Left lung (tissue), 4 donors: ENCODE measurements at regions not wholly inside any gene's neighbourhood (a gene's known extent, or its start where the extent isn't known, plus 50 kb on each side); places are given as distances from the start of the nearest gene placed in this dataset.
"Not testable (repeated sequence)": the region's sequence is repeated elsewhere in the genome, so short reads cannot be mapped to it uniquely, and the experiment has no call there.

Experiments
- ATAC-seq: fragments of 200-7000 bp; cut with Tn5 transposase; one replicate; pipeline ENCODE4 v1.9.1; 2020; ENCODE audit warnings: moderate library complexity
- DNase-seq, 4 donors: peaks; one replicate each; pipeline ENCODE4 v3.0.0-alpha.2; 2013 to 2020
- H3K27ac ChIP-seq, 2 donors: fragments of 200-600 bp; sonication (generic) in 1 of 2; one replicate each; pipeline versions ENCODE4 v1.5.0 to v1.8.0; 2020 to 2021
- H3K27me3 ChIP-seq, 2 donors: fragments of 200-600 bp; sonication (generic) in 1 of 2; one replicate each; pipeline versions ENCODE4 v1.5.0 to v1.8.0; 2020 to 2021
- H3K36me3 ChIP-seq, 2 donors: fragments of 200-600 bp; sonication (generic) in 1 of 2; one replicate each; pipeline versions ENCODE4 v1.5.0 to v1.8.0; 2020 to 2021
- H3K4me1 ChIP-seq, 2 donors: fragments of 200-600 bp; one replicate each; pipeline ENCODE4 v1.8.0; 2021
- H3K4me3 ChIP-seq, 2 donors: fragments of 200-600 bp; sonication (generic) in 1 of 2; one replicate each; pipeline versions ENCODE4 v1.5.0 to v1.8.0; 2020 to 2021; ENCODE audit warnings: mild to moderate bottlenecking in 1 of 2
- H3K9me3 ChIP-seq, 2 donors: fragments of 200-600 bp; sonication (generic) in 1 of 2; one replicate each; pipeline versions ENCODE4 v1.5.0 to v1.8.0; 2020 to 2021
- intact Hi-C, 2 donors: fragments of 100-400 bp; cut with DNase I; formaldehyde crosslinking; loops; one replicate each; pipeline versions ENCODE4 v1.11.2 to v1.14.2; 2022
- TF ChIP-seq, protein P1 (sequence below), 2 donors: fragments of 200-600 bp; sonication (generic) in 1 of 2; IDR thresholded peaks; one replicate each; pipeline versions ENCODE4 v1.5.0 to v1.8.0; 2021; ENCODE audit warnings: antibody characterized with exemption in 2 of 2
- donor health status: DM: no; HTN: yes; CAD: no.
- donor health status: DM: no; HTN: no; CAD: no.

DNA sequence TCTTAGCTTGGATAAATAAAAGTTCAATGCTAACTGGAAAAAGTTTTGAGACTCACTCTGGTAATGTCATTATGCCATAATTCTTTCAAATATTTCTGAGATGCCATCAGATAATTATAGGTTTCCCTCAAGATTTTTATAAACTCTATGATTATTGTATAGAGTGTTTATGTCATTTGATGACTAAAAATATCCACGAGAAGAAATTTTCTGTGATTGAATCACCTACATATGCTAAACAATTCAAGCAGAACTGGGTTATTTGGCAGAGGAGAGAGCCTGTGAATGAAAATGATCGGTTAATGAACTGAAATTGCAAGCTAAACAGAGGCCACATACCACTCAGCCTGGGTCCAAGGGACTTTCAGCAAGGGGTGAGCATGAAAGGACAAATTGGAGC lies 92.6 kb upstream of the TSC22D1 start:
- Histone ChIP-seq H3K9me3 (no peaks in the 10 kb centered on the region), H3K4me3 (no peak overlapping the region), H3K27me3 (no peaks in the 10 kb centered on the region), H3K36me3 (no peaks in the 10 kb centered on the region), H3K27ac (no peak overlapping the region), H3K4me1 (no peaks in the 10 kb centered on the region)
- no peak for ATAC-seq
- TF ChIP-seq, protein P1, sequence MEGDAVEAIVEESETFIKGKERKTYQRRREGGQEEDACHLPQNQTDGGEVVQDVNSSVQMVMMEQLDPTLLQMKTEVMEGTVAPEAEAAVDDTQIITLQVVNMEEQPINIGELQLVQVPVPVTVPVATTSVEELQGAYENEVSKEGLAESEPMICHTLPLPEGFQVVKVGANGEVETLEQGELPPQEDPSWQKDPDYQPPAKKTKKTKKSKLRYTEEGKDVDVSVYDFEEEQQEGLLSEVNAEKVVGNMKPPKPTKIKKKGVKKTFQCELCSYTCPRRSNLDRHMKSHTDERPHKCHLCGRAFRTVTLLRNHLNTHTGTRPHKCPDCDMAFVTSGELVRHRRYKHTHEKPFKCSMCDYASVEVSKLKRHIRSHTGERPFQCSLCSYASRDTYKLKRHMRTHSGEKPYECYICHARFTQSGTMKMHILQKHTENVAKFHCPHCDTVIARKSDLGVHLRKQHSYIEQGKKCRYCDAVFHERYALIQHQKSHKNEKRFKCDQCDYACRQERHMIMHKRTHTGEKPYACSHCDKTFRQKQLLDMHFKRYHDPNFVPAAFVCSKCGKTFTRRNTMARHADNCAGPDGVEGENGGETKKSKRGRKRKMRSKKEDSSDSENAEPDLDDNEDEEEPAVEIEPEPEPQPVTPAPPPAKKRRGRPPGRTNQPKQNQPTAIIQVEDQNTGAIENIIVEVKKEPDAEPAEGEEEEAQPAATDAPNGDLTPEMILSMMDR (IDR thresholded peaks at IDR 0.05): no peak
- intact Hi-C loops: no loop called here
- DNase-seq: no peak

DNA sequence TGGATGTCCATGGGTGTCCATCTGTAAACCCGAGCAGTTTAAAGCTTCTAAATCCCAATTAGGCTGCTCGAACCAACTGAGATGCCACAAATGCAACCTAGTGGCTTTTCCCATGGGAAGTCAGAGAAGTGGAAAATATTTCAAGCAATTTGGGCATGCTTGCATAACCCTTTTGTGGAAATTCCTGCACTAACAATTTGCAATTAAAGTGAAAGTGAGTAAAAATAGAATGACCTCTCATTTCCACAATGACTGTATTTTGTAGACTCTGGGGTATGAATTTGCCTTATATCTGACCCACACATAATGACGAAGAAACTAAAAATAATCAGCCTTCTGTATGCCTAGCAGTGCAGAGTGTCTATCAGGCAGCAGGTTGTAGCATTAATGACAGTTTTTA lies 91.8 kb upstream of the TSC22D1 start:
- TF ChIP-seq, protein P1 (IDR thresholded peaks at IDR 0.05): no peak
- no peak overlapping the region for H3K4me3 ChIP-seq
- H3K27ac ChIP-seq: no peak overlapping the region
- no peaks in the 10 kb centered on the region for H3K4me1 ChIP-seq
- DNase-seq (no peak), ATAC-seq (no peak)
- H3K27me3 ChIP-seq: no peaks in the 10 kb centered on the region
- intact Hi-C loops: no loop called here
- no peaks in the 10 kb centered on the region for H3K9me3 ChIP-seq
- H3K36me3 ChIP-seq: no peaks in the 10 kb centered on the region

DNA sequence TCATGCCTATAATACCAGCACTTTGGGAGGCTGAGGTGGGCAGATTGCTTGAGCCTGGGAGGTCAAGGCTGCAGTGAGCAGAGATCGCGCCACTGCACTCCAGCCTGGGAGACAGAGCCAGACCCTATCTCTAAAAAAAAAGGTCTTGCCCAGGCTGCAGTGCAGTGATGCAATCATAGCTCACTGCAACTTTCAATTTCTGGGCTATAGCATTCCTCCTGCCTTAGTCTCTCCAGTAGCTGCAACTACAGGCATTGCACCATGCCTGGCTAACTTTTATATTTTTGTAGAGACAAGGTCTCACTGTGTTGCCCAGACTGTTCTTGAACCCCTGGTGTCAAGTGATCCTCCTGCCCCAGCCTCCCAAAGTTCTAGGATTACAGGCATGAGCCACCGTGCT lies 90.4 kb upstream of the TSC22D1 start:
- intact Hi-C loops, ATAC-seq, H3K36me3 ChIP-seq, DNase-seq, H3K27ac ChIP-seq, H3K4me1 ChIP-seq, H3K27me3 ChIP-seq, H3K9me3 ChIP-seq, H3K4me3 ChIP-seq: not testable (repeated sequence)

DNA sequence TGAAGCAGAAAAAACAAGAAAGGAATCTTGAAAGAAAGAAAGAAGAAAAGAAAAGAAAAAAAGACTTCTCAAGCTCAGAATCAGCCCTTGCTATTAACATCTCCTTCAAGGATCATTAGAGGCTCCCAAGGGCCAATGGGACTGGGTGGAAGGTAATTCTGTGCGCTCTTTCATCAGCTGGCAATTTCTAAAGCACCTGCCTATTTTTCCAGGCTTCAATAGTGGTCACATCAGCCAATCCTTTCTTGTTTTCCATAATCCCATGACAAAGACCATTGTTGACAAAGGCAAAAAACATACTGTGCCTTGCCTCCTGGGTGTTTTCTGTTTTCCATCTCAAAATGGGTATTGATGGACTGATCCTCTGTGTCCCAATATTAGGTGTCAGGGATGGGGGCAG lies 88.2 kb upstream of the TSC22D1 start:
- no peak for ATAC-seq
- Histone ChIP-seq H3K4me3 (no peak overlapping the region), H3K9me3 (no peaks in the 10 kb centered on the region), H3K36me3 (no peaks in the 10 kb centered on the region), H3K27ac (no peak overlapping the region), H3K27me3 (no peaks in the 10 kb centered on the region), H3K4me1 (no peaks in the 10 kb centered on the region)
- DNase-seq: no peak
- TF ChIP-seq, protein P1 (IDR thresholded peaks at IDR 0.05): no peak
- intact Hi-C loops: no loop called here

DNA sequence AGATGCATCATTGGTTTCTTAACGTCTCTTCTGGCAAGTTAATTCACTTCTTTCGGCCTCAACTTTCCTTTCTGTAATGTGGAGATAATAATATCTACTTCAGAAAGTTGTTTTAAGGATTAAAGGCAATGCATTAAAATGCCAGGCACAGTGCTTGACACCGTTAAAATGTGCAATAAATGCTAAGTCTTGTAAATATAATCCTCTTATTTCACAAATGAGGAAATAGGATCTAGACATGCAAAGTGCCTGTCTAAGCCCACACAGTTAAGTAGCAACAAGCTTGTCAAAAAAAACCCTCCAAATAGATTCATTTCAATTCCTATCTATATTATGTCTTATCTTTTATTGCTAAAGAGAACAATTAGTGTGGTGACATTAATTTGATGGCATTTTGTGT lies 86.4 kb upstream of the TSC22D1 start:
- Histone ChIP-seq H3K27ac (no peak overlapping the region), H3K4me1 (no peaks in the 10 kb centered on the region), H3K9me3 (no peaks in the 10 kb centered on the region), H3K27me3 (no peaks in the 10 kb centered on the region), H3K36me3 (no peaks in the 10 kb centered on the region), H3K4me3 (no peak overlapping the region)
- ATAC-seq (no peak), DNase-seq (no peak)
- intact Hi-C loops: no loop called here
- TF ChIP-seq, protein P1 (IDR thresholded peaks at IDR 0.05): no peak

DNA sequence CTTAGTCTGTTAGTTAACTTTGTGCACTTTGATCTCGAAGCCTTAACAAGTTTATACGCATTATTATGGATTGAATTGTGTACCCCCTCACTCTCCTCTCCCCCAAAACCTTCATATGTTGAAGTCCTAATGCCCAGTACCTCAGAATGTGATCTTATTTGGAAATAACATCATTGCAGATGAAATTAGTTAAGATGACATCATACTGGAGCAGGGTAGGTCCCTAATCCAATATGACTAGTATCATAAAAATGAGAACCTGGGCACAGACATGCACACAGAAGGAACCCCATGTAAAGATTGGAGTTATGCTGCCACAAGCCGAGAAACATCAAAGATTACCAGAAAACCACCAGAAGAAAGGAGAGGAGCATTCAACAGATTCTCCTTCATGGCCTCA lies 85.8 kb upstream of the TSC22D1 start:
- intact Hi-C loops: no loop called here
- H3K27me3 ChIP-seq: no peaks in the 10 kb centered on the region
- DNase-seq (no peak), ATAC-seq (no peak)
- no peak overlapping the region for H3K4me3 ChIP-seq
- TF ChIP-seq, protein P1 (IDR thresholded peaks at IDR 0.05): no peak
- H3K9me3 ChIP-seq: no peaks in the 10 kb centered on the region
- no peaks in the 10 kb centered on the region for H3K36me3 ChIP-seq
- no peaks in the 10 kb centered on the region for H3K4me1 ChIP-seq
- no peak overlapping the region for H3K27ac ChIP-seq
